Fibroblast of villous mesenchyme (primary cell): ENCODE measurements at regions not wholly inside any gene's neighbourhood (a gene's known extent, or its start where the extent isn't known, plus 50 kb on each side); places are given as distances from the start of the nearest gene placed in this dataset.

Source experiments
- DNase-seq: peaks from one replicate; pipeline ENCODE4 v3.0.0-alpha.2; 2010; ENCODE audit warnings: low read depth
- H3K4me3 ChIP-seq: 2 replicates; pipeline ENCODE4 v1.5.1; 2011; ENCODE audit warnings: low read depth, mild to moderate bottlenecking, low read length
- TF ChIP-seq, protein P1 (sequence below): IDR thresholded peaks from 2 replicates; pipeline ENCODE4 v1.5.1; 2012; ENCODE audit warnings: low read depth, mild to moderate bottlenecking, low read length; ENCODE audit not compliant: insufficient read depth

DNA sequence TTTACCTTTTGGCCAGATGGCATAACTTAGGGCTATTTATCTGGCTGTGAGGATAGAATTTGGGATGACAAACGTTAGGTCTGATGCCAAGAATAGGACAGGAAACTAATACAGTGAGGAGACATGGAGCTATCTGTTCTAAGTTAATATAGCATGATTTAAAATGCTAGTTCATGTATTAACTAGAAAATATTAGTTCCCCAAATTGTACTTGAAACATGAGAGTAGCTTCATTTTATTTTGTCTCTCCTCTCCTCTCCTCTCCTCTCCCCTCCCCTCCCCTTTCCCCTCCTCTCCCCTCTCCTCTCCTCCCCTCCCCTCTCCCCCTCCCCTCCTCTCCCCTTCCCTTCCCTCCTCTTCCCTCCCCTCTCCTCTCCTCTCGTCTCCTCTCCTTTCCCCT lies 101.1 kb upstream of the MYO16 start:
- TF ChIP-seq, protein P1, sequence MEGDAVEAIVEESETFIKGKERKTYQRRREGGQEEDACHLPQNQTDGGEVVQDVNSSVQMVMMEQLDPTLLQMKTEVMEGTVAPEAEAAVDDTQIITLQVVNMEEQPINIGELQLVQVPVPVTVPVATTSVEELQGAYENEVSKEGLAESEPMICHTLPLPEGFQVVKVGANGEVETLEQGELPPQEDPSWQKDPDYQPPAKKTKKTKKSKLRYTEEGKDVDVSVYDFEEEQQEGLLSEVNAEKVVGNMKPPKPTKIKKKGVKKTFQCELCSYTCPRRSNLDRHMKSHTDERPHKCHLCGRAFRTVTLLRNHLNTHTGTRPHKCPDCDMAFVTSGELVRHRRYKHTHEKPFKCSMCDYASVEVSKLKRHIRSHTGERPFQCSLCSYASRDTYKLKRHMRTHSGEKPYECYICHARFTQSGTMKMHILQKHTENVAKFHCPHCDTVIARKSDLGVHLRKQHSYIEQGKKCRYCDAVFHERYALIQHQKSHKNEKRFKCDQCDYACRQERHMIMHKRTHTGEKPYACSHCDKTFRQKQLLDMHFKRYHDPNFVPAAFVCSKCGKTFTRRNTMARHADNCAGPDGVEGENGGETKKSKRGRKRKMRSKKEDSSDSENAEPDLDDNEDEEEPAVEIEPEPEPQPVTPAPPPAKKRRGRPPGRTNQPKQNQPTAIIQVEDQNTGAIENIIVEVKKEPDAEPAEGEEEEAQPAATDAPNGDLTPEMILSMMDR = no peak
- no peak for DNase-seq
- H3K4me3 ChIP-seq = no peak overlapping the region

DNA sequence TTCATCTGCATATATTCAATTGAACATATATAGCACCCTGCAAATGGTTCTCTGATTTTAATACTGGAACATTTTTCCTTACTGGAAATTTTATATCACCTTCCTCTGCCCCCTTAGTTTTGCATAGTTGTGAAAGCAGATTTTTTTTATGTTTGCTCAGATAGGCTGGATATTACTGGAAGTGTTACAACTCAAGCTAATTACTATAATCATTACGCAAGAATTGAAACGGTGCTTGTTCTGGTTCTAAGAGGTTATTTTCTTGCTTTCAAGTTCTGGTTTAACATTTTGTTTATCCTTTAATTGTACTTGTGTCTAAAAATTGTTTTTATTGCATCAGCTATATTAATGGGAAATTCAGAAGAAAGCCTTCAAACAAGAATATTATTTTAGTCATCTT lies 95.6 kb upstream of the MYO16 start:
- TF ChIP-seq, protein P1 = no peak
- no peak overlapping the region for H3K4me3 ChIP-seq
- no peak for DNase-seq

- H3K4me3 ChIP-seq = no peak overlapping the region
- no peak for DNase-seq
- TF ChIP-seq, protein P1 = no peak
These were observed 94.7 kb upstream of the MYO16 start for GRCh38 chr13:108534728-108535127.

DNA sequence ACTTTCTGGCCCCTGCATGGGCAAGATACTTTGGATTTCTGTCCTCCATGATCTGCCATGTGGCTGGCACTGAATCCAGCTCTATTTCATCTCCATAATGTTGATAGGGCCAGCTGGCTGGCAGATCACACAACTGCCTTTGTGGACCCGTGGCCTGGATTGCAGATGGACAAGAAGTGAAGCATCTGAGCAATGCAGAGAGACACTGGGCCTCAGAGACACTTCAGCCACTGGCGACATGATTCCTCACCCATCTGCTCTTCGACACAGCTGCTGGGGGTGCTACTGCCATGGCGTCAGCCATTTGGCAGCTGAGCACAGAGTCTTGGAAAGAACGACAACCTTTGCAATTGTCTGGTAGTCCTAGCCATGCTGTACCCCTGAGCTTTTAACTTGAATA lies 79.5 kb upstream of the MYO16 start:
- no peak for DNase-seq
- no peak overlapping the region for H3K4me3 ChIP-seq
- TF ChIP-seq, protein P1 = no peak

DNA sequence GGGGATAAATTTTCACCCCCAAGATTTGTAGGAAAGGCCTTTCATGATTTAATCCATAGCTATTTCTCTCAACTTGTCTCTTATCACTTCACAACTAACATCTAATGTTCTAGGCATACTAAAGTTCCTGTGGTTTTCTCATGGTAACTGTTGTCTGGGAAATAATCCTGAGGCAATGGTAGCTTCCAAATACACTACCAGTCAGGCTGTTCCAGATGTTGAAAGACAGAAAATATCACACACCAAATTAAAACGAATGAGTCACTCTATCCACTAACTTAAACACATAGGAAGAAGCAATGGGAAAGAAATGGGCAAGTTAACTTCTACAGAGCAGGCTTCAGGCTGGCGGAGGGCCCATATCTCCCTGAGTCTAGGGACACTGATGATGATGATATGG lies 77.7 kb upstream of the MYO16 start:
- no peak overlapping the region for H3K4me3 ChIP-seq
- DNase-seq = no peak
- TF ChIP-seq, protein P1 = no peak

GRCh38 chr13:108558489-108558888 lies 70.9 kb upstream of the MYO16 start:
- TF ChIP-seq, protein P1 = no peak
- no peak for DNase-seq
- H3K4me3 ChIP-seq = no peak overlapping the region

- no peak for DNase-seq
- TF ChIP-seq, protein P1 = no peak
- H3K4me3 ChIP-seq = no peak overlapping the region
These were observed 69.3 kb upstream of the MYO16 start for GRCh38 chr13:108560093-108560492.
